GM12878 (cell line): ENCODE measurements at regions not wholly inside any gene's neighbourhood (a gene's known extent, or its start where the extent isn't known, plus 50 kb on each side); places are given as distances from the start of the nearest gene placed in this dataset.

Source experiments
- BHLHE40 ChIP-seq, 2 experiments: fragments of 450-650 bp in 1 of 2; IDR thresholded peaks; 2 replicates each; pipeline ENCODE4 v1.6.1; 2011 to 2017; ENCODE audit warnings: low read depth in 2 of 2, borderline replicate concordance in 1 of 2, improper control_type of control experiment in 1 of 2, low read length in 1 of 2, mild to moderate bottlenecking in 1 of 2
- CBX5 ChIP-seq: sonication (generic); IDR thresholded peaks from 2 replicates; pipeline ENCODE4 v1.6.1; 2016; ENCODE audit warnings: low read depth, moderate library complexity, mild to moderate bottlenecking, inconsistent platforms
- CEBPB ChIP-seq, 2 experiments: fragments of 150-350 bp in 1 of 2; IDR thresholded peaks; 2 replicates each; pipeline ENCODE4 v1.6.1; 2012 to 2014; ENCODE audit warnings: low read depth in 2 of 2, low read length in 2 of 2, borderline replicate concordance in 1 of 2, inconsistent platforms in 1 of 2
- CTCF ChIP-seq, 3 experiments: IDR thresholded peaks in 2 of 3; conservative IDR thresholded peaks in 1 of 3; 2 replicates each; pipeline ENCODE4 v1.5.1; 2011; ENCODE audit warnings: low read depth in 3 of 3, low read length in 3 of 3, mild to moderate bottlenecking in 3 of 3, control low read depth in 2 of 3, moderate library complexity in 2 of 3, inconsistent platforms in 1 of 3, mixed read lengths in 1 of 3; ENCODE audit not compliant: control insufficient read depth in 2 of 3, insufficient read depth in 1 of 3; ENCODE audit errors: extremely low read depth in 1 of 3
- FOXK2 ChIP-seq: fragments of 450-650 bp; IDR thresholded peaks from 2 replicates; pipeline ENCODE4 v1.6.1; 2017; ENCODE audit warnings: mild to moderate bottlenecking, moderate library complexity
- HDAC2 ChIP-seq: fragments of 200-600 bp; sonication (generic); IDR thresholded peaks from 2 replicates; pipeline ENCODE4 v1.6.1; 2017
- KDM1A ChIP-seq: fragments of 200-600 bp; sonication (generic); IDR thresholded peaks from 2 replicates; pipeline ENCODE4 v1.6.1; 2016; ENCODE audit warnings: borderline replicate concordance
- MAX ChIP-seq: IDR thresholded peaks from 2 replicates; pipeline ENCODE4 v1.6.1; 2012; ENCODE audit warnings: low read depth, low read length, improper control_type of control experiment
- NR2C2 ChIP-seq: IDR thresholded peaks from 2 replicates; pipeline ENCODE4 v1.6.1; 2011; ENCODE audit warnings: borderline replicate concordance, low read depth; ENCODE audit not compliant: control insufficient read depth, insufficient read length
- POLR2A ChIP-seq: IDR thresholded peaks from 2 replicates; pipeline ENCODE4 v1.6.1; 2011; ENCODE audit warnings: low read depth, mild to moderate bottlenecking, low read length
- POLR2AphosphoS5 ChIP-seq: IDR thresholded peaks from 2 replicates; pipeline ENCODE4 v1.6.1; 2011; ENCODE audit warnings: mild to moderate bottlenecking, low read length, inconsistent platforms
- SREBF2 ChIP-seq: IDR thresholded peaks from 2 replicates; pipeline ENCODE4 v1.6.1; 2012; ENCODE audit warnings: mild to moderate bottlenecking, low read length
- WRNIP1 ChIP-seq: IDR thresholded peaks from 2 replicates; pipeline ENCODE4 v1.6.1; 2011; ENCODE audit warnings: low read depth, low read length, improper control_type of control experiment, borderline replicate concordance

GRCh38 chr18:46369323-46369722 lies 265.1 kb downstream of the HAUS1 start:
- TF ChIP-seq SREBF2 (no peak), HDAC2 (no peak), POLR2AphosphoS5 (no peak), FOXK2 (no peak), CEBPB (IDR thresholded peaks at IDR 0.05; ENCODE audit: borderline replicate concordance in 1 of 2, low read depth in 2 of 2, low read length in 2 of 2) (no peak), POLR2A (no peak), CTCF (IDR thresholded peaks at IDR 0.05 in 2 of 3, conservative IDR thresholded peaks at IDR 0.05 in 1 of 3; ENCODE audit: control insufficient read depth in 2 of 3, extremely low read depth in 1 of 3, insufficient read depth in 1 of 3, low read depth in 3 of 3, low read length in 3 of 3) (no peak), NR2C2 (no peak), MAX (no peak), CBX5 (no peak), WRNIP1 (no peak), BHLHE40 (IDR thresholded peaks at IDR 0.05; ENCODE audit: borderline replicate concordance in 1 of 2, low read depth in 2 of 2, low read length in 1 of 2) (no peak), KDM1A (no peak)
